Daoy (cell line): ENCODE measurements at regions not wholly inside any gene's neighbourhood (a gene's known extent, or its start where the extent isn't known, plus 50 kb on each side); places are given as distances from the start of the nearest gene placed in this dataset.
"Not testable (repeated sequence)": the region's sequence is repeated elsewhere in the genome, so short reads cannot be mapped to it uniquely, and the experiment has no call there.

ENCODE experiments used
- DNase-seq: peaks from one replicate; pipeline ENCODE4 v3.0.0-alpha.2; 2015; ENCODE audit warnings: low read depth

DNA sequence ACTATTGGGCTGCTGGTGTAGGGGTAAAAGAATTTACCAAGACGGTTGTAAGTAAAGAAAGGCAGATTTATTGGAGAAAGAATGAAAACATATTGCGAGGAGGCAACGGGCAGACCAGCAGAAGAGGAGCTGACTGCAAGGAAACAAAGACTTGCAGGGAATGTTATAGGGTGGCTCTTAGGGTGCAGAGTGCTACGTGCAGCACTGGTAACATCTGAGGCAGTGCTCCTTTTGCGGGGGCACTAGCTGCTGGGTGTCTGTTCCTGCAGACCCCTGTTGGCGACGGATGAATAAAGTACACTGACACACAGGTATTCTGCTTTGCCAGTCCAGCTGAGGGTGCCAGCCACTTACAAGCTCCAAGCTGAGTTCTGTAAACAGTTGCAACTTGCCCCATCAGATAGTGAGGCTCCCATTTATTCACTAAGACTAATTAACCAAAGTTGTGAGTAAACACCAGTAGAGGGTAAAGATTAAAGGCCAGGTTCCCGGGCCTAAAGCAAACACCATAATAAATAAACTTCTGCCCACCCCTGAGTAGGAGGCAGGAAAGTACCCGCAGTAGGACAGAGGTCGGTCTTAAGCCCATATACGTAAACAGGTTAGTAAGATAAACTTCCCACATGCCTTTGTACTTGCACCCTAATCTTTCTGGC is 140.2 kb upstream of the KCNK1 start:
- no peak for DNase-seq

- DNase-seq: no peak
Measured at GRCh38 chr1:233477359-233477758, 136.5 kb upstream of the KCNK1 start.

DNA sequence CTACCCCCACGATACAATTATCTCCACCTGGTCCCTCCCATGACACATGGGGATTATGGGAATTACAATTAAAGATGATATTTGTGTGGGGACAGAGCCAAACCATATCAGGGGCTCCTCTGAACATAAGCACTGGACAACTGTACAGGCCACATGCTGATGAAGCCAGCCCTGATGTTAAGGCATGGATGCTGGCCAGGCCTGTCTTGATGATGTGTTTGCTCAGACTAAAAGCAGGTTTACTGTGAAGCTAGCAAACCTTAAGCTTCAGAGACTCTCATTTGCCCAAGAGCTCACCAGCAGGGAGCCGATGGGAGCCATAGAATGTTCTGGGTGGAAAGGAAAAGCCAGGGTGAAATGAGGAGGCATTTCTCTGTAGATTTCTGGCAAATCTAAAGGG is 135.3 kb upstream of the KCNK1 start:
- no peak for DNase-seq

- no peak for DNase-seq
Measured at GRCh38 chr1:233479110-233479890, 134.6 kb upstream of the KCNK1 start.

- DNase-seq: peak; percentile 57
Measured at GRCh38 chr1:233480198-233480597, 133.7 kb upstream of the KCNK1 start.

GRCh38 chr1:233482388-233482787 is 131.5 kb upstream of the KCNK1 start:
- no peak for DNase-seq

DNA sequence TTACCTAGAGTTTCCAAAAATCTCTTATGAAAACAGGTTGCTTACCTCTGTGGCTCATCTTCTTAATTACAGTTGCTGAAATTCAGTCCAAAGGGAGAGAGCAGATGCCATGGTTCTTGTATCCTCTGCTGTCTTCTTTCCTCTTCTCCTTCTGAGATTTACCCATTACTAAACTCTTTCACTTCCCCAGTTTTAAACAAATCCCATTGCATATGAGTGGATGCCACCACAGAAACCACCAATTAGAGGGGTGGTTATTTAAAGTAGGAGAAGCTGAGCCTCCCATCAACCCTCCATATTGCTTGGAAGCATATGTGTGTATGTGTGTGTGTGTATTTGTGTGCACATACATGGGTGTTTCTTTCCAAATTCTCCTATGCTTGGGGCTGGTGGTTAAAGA is 128.5 kb upstream of the KCNK1 start:
- DNase-seq: no peak

- no peak for DNase-seq
Measured at GRCh38 chr1:233485809-233486398, 128.0 kb upstream of the KCNK1 start.

DNA sequence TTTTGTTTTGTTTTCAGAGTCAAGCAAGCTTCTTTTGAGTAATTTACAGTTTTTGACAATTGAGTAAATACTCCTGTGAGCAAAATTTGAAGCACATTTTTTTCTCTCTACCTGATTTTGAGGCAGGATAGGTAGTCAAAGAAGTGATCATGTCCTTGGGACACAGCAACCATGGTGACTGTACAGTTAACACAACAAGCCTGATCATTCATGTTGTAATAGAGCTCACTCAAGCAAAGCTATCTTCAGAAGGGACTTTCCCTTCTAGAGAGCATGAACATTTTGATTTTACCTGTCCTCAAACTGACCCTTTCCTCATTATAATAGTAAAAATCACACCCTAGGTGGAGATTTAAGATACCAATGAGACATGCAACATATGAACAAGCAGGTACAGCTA is 126.5 kb upstream of the KCNK1 start:
- no peak for DNase-seq

DNA sequence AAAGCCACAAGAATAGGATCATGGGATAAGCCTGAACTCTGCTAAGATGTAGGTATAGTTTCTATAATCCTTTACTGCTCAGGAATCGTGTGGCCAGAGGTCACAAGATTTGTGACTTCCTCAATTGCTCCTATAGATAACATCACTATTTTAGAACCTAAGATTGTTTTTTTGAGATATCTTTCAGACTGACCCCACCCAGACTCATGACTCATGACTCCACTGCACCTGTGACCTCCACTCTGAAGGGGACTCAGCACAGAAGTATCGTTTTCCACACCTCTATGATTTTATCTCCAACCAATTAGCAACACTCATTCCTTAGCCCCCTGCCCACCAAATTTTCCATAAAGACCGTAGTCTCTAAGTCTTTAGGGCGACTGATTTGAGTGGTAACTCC is 124.5 kb upstream of the KCNK1 start:
- DNase-seq: no peak

GRCh38 chr1:233490488-233490887 is 123.4 kb upstream of the KCNK1 start:
- DNase-seq: no peak

DNA sequence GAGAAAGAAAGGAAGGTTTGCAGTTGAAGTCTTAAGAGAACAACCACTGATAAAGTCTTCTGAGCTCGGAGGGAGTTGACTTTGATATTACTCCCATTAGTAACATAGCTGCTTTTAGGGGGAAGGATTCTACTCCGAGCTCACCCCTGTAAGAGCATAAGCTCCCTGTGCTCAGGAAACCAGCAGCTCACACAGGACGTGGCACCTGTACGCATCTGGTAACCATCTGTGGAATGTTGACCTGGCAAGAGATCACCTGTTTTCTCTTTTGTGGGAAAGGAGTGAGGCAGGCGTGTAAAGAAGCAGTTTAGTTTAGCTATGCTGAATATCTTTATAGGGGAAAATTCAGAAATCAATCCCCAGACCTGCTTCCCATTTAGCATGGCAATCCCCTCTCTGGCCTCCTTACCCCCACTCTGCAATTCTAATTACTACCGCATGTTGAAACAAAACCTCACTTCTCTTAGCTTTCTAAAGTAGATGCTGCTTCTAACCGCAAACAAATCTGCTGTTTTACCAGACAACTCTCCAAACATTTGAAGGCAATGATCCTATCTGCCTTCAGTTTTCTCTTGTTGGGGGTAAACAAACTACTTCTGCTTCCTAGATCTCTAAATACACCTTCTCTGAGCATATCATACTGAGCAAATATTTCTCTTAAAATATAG is 121.8 kb upstream of the KCNK1 start:
- DNase-seq: no peak

- no peak for DNase-seq
Measured at GRCh38 chr1:233496993-233497392, 116.9 kb upstream of the KCNK1 start.

GRCh38 chr1:233497679-233498078 is 116.2 kb upstream of the KCNK1 start:
- no peak for DNase-seq

DNA sequence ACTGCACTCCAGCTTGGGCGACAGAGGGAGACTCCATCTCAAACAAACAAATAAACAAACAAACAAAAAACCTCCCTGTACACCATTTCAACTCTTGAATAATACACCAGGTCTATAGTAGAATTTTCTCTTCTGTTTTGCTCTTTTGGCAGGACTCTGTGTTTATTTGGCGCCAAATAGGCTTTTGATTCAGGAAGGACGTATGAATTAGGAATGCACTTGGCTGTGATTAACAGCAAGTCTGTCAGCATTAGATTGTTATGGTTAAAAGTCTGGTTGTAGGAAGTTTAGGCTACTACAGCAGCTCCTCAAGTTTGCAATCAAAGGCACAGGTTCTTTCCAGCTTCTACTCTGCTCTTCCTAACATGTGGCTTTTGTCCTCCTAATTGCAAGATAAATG is 113.8 kb upstream of the KCNK1 start:
- DNase-seq: no peak

- no peak for DNase-seq
Measured at GRCh38 chr1:233503366-233503954, 110.4 kb upstream of the KCNK1 start.

DNA sequence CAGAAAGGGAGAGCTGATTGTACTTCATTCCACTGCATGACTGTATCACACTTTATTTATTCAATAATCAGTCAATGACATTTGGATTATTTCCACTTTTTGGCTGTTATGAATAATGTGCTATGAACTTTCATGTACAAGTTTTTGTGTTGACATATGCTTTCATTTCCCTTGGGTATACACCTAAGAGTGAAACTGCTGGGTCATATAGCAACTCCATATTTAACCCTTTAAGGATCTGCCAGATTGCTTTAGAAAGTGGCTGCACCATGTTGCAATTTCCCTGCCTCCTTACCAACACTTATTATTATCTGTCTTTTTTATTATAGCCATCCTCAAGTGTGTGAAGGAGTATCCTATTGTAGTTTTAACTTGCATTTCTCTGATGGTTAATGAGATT is 108.8 kb upstream of the KCNK1 start:
- no peak for DNase-seq

DNA sequence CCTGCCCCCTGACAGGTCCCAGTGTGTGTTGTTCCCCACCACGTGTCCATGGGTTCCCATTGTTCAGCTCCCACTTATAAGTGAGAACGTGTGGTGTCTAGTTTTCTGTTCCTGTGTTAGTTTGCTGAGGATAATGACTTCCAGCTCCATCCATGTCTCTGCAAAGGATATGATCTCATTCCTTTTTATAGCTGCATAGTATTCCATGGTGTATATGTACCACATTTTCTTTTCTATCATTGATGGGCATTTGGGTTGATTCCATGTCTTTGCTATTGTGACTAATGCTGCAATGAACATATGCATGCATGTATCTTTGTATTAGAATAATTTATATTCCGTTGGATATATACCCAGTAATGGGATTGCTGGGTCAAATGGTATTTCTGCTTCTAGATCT is 108.0 kb upstream of the KCNK1 start:
- DNase-seq: not testable (repeated sequence)

GRCh38 chr1:233509526-233509925 is 104.4 kb upstream of the KCNK1 start:
- no peak for DNase-seq

DNA sequence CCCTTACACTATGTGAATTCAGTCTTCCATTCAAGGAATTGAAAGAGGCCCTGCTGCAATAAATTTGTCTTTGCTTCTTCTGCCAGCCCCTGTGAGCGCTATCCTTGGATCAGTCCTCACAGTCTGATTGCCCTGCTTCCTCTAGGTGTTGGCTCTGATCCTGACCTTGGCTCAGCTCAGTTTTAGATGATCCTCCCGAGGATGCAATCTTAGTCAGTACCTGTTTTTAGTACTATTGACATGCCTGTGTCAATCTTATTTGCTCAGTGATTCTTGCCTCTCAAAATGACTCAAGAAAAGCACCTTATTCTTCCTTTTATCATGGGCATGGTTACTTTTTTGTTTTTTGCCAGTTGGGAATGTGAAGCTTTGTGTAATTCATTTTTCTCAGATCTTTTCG is 101.4 kb upstream of the KCNK1 start:
- DNase-seq: no peak

DNA sequence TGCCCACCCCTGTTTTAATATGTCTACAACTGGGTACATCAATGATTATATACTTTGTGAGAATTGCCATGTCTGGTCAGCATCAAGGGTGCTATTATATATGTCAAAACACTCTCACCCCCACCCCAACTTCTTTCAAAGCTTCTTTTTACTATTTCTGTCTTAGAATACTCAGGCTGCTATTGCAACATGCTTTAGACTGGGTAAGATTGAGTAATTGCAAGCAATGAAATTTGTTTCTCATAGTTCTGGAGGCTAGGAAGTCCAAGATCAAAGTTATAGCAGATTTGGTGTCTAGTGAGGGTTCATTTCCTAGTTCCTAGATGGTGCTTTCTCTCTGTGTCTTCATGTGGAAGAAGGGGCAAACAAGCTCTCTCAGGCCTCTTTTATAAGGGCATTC is 100.5 kb upstream of the KCNK1 start:
- DNase-seq: no peak

GRCh38 chr1:233514946-233515391 is 98.9 kb upstream of the KCNK1 start:
- no peak for DNase-seq
